VCaP (cell line): ENCODE measurements at regions not wholly inside any gene's neighbourhood (a gene's known extent, or its start where the extent isn't known, plus 50 kb on each side); places are given as distances from the start of the nearest gene placed in this dataset.

Source experiments
- H3K27ac ChIP-seq: fragments of 450-650 bp; 2 replicates; pipeline ENCODE4 v1.5.1; 2017
- CTCF ChIP-seq: fragments of 450-650 bp; conservative IDR thresholded peaks from 2 replicates; pipeline ENCODE4 v1.5.1; 2017; ENCODE audit warnings: mild to moderate bottlenecking, moderate library complexity

GRCh38 chr11:91365986-91366585 lies 858.5 kb upstream of the FAT3 start:
- TF ChIP-seq CTCF: no peak
- H3K27ac ChIP-seq: no peak overlapping the region

- H3K27ac ChIP-seq: no peak overlapping the region
- TF ChIP-seq CTCF: no peak
Measured at GRCh38 chr11:91350931-91351330, 873.7 kb upstream of the FAT3 start.

DNA sequence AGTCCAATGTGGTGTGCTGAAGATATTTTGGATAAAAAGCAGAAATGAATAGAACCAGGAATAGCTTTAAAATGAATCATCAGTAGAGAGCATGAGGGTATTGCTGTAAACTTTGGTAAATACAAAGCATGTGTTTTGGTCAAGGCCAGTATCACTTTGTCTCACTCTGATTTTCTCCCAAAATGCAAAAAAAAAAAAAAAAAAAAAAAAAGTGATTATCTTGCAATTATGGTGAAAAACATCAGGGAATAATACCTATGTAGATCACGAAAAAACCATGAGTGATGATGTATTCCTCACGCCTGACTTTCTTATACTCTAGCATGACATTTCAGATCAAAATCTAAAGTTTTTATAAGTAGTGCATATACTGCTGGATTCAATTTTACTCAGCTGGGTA lies 897.9 kb upstream of the FAT3 start:
- TF ChIP-seq CTCF: no peak
- no peak overlapping the region for H3K27ac ChIP-seq

DNA sequence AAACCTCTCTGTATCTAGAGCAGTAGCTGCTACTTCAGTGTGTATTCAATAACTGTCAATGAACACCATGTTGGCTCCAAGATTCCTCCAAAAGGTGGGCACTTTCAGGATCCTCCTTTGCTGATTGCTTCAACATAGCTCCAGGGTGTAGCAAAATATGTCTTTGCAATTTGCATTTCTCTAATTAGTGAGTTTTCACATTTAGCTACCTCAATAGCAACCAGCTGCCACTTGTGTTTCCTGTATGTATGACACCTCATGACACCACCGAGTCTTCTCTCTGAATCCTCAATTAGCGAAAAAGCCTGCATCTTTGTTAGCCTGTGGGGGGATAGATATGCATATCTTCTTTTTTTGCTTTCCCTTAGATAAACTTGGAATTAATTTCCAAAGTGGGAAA lies 898.3 kb upstream of the FAT3 start:
- H3K27ac ChIP-seq: no peak overlapping the region
- no peak for TF ChIP-seq CTCF

DNA sequence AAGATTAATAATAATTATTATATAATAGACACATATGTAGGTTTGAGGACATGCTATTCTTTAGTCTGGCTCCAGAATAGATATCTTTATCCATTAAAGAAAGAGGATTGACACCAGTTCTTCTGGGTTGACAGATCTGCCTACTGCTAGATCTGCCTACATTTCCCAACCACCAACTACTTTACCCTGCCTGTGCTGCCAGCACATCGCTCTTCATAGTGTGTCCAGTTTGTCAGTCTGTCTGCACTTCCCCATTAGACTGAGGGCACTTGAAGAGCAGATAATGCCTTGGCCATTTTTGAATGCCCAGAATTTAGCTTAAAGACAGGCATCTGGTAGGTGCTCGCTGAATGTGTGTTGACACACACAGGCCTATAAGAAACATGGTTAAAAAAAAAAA lies 910.1 kb upstream of the FAT3 start:
- no peak overlapping the region for H3K27ac ChIP-seq
- TF ChIP-seq CTCF: no peak

DNA sequence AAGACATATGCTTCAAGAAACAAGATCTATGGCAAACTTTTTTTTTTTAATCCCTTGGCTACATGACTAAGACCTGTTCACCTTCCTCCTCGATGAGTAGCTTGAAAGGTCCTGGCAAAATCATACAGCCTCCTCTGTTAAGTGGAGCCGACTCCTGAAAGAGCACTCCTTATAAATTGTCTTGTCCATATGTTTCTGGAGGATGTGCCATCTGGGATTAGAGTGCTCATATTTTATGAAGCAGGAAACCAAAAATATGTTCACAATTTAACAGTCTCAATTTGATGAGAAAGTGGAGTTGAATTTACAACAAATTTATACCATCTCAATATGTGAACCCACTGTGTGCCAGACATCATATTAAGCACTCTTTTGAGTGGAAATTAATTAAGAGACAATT lies 912.1 kb upstream of the FAT3 start:
- H3K27ac ChIP-seq: no peak overlapping the region
- no peak for TF ChIP-seq CTCF

- H3K27ac ChIP-seq: no peak overlapping the region
- no peak for TF ChIP-seq CTCF
Measured at GRCh38 chr11:91310085-91310484, 914.5 kb upstream of the FAT3 start.
